DMS153 (cell line): ENCODE measurements at regions not wholly inside any gene's neighbourhood (a gene's known extent, or its start where the extent isn't known, plus 50 kb on each side); places are given as distances from the start of the nearest gene placed in this dataset.
"Not testable (repeated sequence)": the region's sequence is repeated elsewhere in the genome, so short reads cannot be mapped to it uniquely, and the experiment has no call there.

Source experiments
- DNase-seq: peaks from one replicate; lab custom pipeline; 2025; lab: John Stamatoyannopoulos, UW

- no peak for DNase-seq
Observed at GRCh38 chr2:146392631-146393030, 1452.2 kb upstream of the ACVR2A start.

GRCh38 chr2:146392186-146392585 lies 1452.6 kb upstream of the ACVR2A start:
- no peak for DNase-seq

- no peak for DNase-seq
Observed at GRCh38 chr2:146388757-146389156, 1456.1 kb upstream of the ACVR2A start.

- no peak for DNase-seq
Observed at GRCh38 chr2:146386096-146386495, 1458.7 kb upstream of the ACVR2A start.

GRCh38 chr2:146385031-146385430 lies 1459.8 kb upstream of the ACVR2A start:
- no peak for DNase-seq

GRCh38 chr2:146376511-146377064 lies 1468.2 kb upstream of the ACVR2A start:
- DNase-seq, result no peak

- no peak for DNase-seq
Observed at GRCh38 chr2:146374505-146374904, 1470.3 kb upstream of the ACVR2A start.

- DNase-seq, result not testable (repeated sequence)
Observed at GRCh38 chr2:146371364-146371763, 1473.5 kb upstream of the ACVR2A start.

- no peak for DNase-seq
Observed at GRCh38 chr2:146370826-146371225, 1474.0 kb upstream of the ACVR2A start.

GRCh38 chr2:146366276-146366675 lies 1478.6 kb upstream of the ACVR2A start:
- DNase-seq, result no peak

- no peak for DNase-seq
Observed at GRCh38 chr2:146365041-146365440, 1479.8 kb upstream of the ACVR2A start.

GRCh38 chr2:146363731-146364130 lies 1481.1 kb upstream of the ACVR2A start:
- no peak for DNase-seq

- no peak for DNase-seq
Observed at GRCh38 chr2:146351689-146352088, 1493.1 kb upstream of the ACVR2A start.

- no peak for DNase-seq
Observed at GRCh38 chr2:146349334-146349733, 1495.5 kb upstream of the ACVR2A start.

- no peak for DNase-seq
Observed at GRCh38 chr2:146324951-146325350, 1519.9 kb upstream of the ACVR2A start.

GRCh38 chr2:146323564-146323963 lies 1521.3 kb upstream of the ACVR2A start:
- DNase-seq, result no peak

GRCh38 chr2:146321175-146321574 lies 1523.7 kb upstream of the ACVR2A start:
- DNase-seq, result no peak

- no peak for DNase-seq
Observed at GRCh38 chr2:146317959-146318358, 1526.9 kb upstream of the ACVR2A start.

- no peak for DNase-seq
Observed at GRCh38 chr2:146312899-146313298, 1531.9 kb upstream of the ACVR2A start.

GRCh38 chr2:146305164-146305563 lies 1539.7 kb upstream of the ACVR2A start:
- no peak for DNase-seq

- DNase-seq, result no peak
Observed at GRCh38 chr2:146301287-146301686, 1543.5 kb upstream of the ACVR2A start.

GRCh38 chr2:146295080-146295670 lies 1549.7 kb upstream of the ACVR2A start:
- no peak for DNase-seq

GRCh38 chr2:146287281-146287680 lies 1557.5 kb upstream of the ACVR2A start:
- no peak for DNase-seq

- no peak for DNase-seq
Observed at GRCh38 chr2:146278881-146279280, 1565.9 kb upstream of the ACVR2A start.
